ENCODE measurements at regions not wholly inside any gene's neighbourhood (a gene's known extent, or its start where the extent isn't known, plus 50 kb on each side); places are given as distances from the start of the nearest gene placed in this dataset.
"Not testable (repeated sequence)": the region's sequence is repeated elsewhere in the genome, so short reads cannot be mapped to it uniquely, and the experiment has no call there.

DNA sequence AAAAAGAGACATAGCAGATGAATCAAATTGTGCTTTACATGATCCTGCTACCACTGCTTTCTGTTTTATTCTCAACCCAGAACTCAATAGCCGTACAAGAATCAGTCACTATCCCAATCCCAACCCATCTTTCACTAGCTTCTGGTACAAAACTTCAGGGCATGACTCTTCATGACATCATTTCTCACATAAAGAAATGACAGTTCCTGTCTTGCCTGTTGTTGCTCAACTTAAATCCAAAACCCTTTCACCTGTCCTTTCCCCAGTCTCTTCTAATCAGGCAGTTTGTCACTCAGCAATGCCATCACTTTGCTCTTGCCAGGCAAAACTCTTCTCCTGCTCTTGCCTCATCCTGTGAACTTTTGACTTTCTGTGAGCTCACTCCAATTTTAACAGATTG lies 962.8 kb downstream of the GALC start:
- Histone ChIP-seq H3K9ac (replicated peaks; ENCODE audit: extremely low read depth, insufficient read depth, low read length) (no peak overlapping the region), H4K20me1 (replicated peaks; ENCODE audit: control insufficient read depth, extremely low read depth, insufficient read depth, low read length) (no peaks in the 10 kb centered on the region), H3K27me3 (ENCODE audit: control insufficient read depth in 2 of 2, insufficient read depth in 2 of 2, low read length in 2 of 2) (no peaks in the 10 kb centered on the region), H3K79me2 (ENCODE audit: control insufficient read depth, insufficient read depth, low read length) (no peaks in the 10 kb centered on the region), H3K4me2 (ENCODE audit: insufficient read depth, low read length) (no peak overlapping the region), H3K9me1 (replicated peaks; ENCODE audit: control insufficient read depth, extremely low read depth, insufficient read depth, low read length) (no peaks in the 10 kb centered on the region), H3K36me3 (ENCODE audit: control insufficient read depth in 2 of 2, extremely low read depth in 1 of 2, insufficient read depth in 2 of 2, low read length in 2 of 2) (no peaks in the 10 kb centered on the region), H3K27ac (ENCODE audit: insufficient read depth, low read depth, low read length) (no peak overlapping the region), H2AFZ (ENCODE audit: low read depth, low read length) (no peak overlapping the region), H3K4me1 (ENCODE audit: control insufficient read depth, extremely low read depth, insufficient read depth, low read length) (no peaks in the 10 kb centered on the region), H3K9me3 (replicated peaks; ENCODE audit: control insufficient read depth, insufficient read depth, low read length) (peaks cover 6% of the 10 kb centered on the region), H3K4me3 (replicated peaks in 1 of 3; ENCODE audit: insufficient read depth in 1 of 3, low read depth in 1 of 3, low read length in 3 of 3) (no peak overlapping the region)
- intact Hi-C loops (cut with micrococcal nuclease) = no loop called here
- DNase-seq (ENCODE audit: low read depth, low spot score) (no peak), FAIRE-seq (no peak)
- dilution Hi-C loops (cut with MboI; ENCODE audit: extremely low pct_ligation_motif_present, low sequenced_read_pairs) = no loop called here
- no TSS peak for BruUV-seq (replicated peaks)
- TF ChIP-seq FOS (IDR thresholded peaks at IDR 0.05; ENCODE audit: borderline replicate concordance, insufficient read depth, low read length) = no peak
- ChIA-PET CTCF (no interaction called here), POLR2A (no interaction called here)

DNA sequence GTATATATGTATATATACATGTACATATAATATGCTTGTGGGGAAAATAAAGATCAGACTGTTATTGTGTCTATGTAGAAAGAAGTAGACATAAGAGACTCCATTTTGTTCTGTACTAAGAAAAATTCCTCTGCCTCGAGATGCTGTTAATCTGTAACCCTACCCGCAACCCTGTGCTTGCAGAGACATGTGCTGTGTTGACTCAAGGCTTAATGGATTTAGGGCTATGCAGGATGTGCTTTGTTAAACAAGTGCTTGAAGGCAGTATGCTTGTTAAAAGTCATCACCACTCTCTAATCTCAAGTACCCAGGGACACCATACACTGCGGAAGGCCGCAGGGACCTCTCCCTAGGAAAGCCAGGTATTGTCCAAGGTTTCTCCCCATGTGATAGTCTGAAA lies 972.9 kb downstream of the GALC start:
- FAIRE-seq = not testable (repeated sequence)

DNA sequence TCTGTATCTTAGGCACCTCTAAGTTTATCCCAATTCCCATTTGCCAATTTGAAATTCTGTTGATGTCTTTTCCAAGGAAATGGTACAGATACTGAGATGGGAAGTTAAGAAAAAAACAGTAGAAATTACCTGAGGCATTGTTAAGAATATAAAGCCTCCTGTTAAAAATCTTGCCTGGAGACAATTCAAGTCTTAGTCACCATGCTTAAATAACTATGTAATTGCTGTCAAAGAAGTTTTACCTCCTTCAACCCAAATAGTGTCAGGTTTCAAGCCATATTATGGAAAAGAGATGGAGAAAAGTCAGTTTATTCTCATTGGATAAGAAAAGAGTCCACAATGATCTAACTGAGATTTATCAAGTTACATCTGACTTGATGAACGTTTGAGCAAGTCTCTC lies 974.7 kb downstream of the GALC start:
- DNase-seq (ENCODE audit: low read depth, low spot score) = no peak
- CTCF ChIA-PET = no interaction called here
- H3K9me3 ChIP-seq (replicated peaks; ENCODE audit: control insufficient read depth, insufficient read depth, low read length) = no peaks in the 10 kb centered on the region
- no TSS peak for BruUV-seq (replicated peaks)
- FAIRE-seq = no peak
- H3K36me3 ChIP-seq (ENCODE audit: control insufficient read depth in 2 of 2, extremely low read depth in 1 of 2, insufficient read depth in 2 of 2, low read length in 2 of 2) = no peaks in the 10 kb centered on the region
- no peaks in the 10 kb centered on the region for H3K9me1 ChIP-seq (replicated peaks; ENCODE audit: control insufficient read depth, extremely low read depth, insufficient read depth, low read length)
- no peak overlapping the region for H3K9ac ChIP-seq (replicated peaks; ENCODE audit: extremely low read depth, insufficient read depth, low read length)
- no peaks in the 10 kb centered on the region for H4K20me1 ChIP-seq (replicated peaks; ENCODE audit: control insufficient read depth, extremely low read depth, insufficient read depth, low read length)
- H3K27ac ChIP-seq (ENCODE audit: insufficient read depth, low read depth, low read length) = no peak overlapping the region
- intact Hi-C loops (cut with micrococcal nuclease) = no loop called here
- dilution Hi-C loops (cut with MboI; ENCODE audit: extremely low pct_ligation_motif_present, low sequenced_read_pairs) = no loop called here
- no peak overlapping the region for H3K4me3 ChIP-seq (replicated peaks in 1 of 3; ENCODE audit: insufficient read depth in 1 of 3, low read depth in 1 of 3, low read length in 3 of 3)
- H2AFZ ChIP-seq (ENCODE audit: low read depth, low read length) = no peak overlapping the region
- TF ChIP-seq POLR2AphosphoS5 (IDR thresholded peaks at IDR 0.05; ENCODE audit: insufficient read depth, low read depth, low read length) (no peak), JUN (IDR thresholded peaks at IDR 0.05; ENCODE audit: borderline replicate concordance, insufficient read depth, insufficient read length, low read depth) (no peak), POLR2A (IDR thresholded peaks at IDR 0.05; ENCODE audit: low read depth, low read length) (no peak), EZH2 (IDR thresholded peaks at IDR 0.05; ENCODE audit: borderline replicate concordance, low read depth, low read length, severe bottlenecking) (no peak), GATA2 (IDR thresholded peaks at IDR 0.05; ENCODE audit: insufficient read depth, insufficient read length, low read depth, low read length) (no peak), FOS (IDR thresholded peaks at IDR 0.05; ENCODE audit: borderline replicate concordance, insufficient read depth, low read length) (no peak), MYC (IDR thresholded peaks at IDR 0.05; ENCODE audit: low read depth, low read length) (no peak)
- TF ChIP-seq, protein P1, sequence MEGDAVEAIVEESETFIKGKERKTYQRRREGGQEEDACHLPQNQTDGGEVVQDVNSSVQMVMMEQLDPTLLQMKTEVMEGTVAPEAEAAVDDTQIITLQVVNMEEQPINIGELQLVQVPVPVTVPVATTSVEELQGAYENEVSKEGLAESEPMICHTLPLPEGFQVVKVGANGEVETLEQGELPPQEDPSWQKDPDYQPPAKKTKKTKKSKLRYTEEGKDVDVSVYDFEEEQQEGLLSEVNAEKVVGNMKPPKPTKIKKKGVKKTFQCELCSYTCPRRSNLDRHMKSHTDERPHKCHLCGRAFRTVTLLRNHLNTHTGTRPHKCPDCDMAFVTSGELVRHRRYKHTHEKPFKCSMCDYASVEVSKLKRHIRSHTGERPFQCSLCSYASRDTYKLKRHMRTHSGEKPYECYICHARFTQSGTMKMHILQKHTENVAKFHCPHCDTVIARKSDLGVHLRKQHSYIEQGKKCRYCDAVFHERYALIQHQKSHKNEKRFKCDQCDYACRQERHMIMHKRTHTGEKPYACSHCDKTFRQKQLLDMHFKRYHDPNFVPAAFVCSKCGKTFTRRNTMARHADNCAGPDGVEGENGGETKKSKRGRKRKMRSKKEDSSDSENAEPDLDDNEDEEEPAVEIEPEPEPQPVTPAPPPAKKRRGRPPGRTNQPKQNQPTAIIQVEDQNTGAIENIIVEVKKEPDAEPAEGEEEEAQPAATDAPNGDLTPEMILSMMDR (IDR thresholded peaks at IDR 0.05; ENCODE audit: extremely low read depth in 1 of 2, insufficient read depth in 1 of 2, low read depth in 1 of 2, low read length in 2 of 2) = no peak
- TF ChIP-seq, protein P2, sequence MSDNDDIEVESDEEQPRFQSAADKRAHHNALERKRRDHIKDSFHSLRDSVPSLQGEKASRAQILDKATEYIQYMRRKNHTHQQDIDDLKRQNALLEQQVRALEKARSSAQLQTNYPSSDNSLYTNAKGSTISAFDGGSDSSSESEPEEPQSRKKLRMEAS (IDR thresholded peaks at IDR 0.05; ENCODE audit: insufficient read depth, insufficient read length) = no peak
- no peaks in the 10 kb centered on the region for H3K27me3 ChIP-seq (ENCODE audit: control insufficient read depth in 2 of 2, insufficient read depth in 2 of 2, low read length in 2 of 2)
- POLR2A ChIA-PET = no interaction called here
- H3K4me1 ChIP-seq (ENCODE audit: control insufficient read depth, extremely low read depth, insufficient read depth, low read length) = no peaks in the 10 kb centered on the region
- no peak overlapping the region for H3K4me2 ChIP-seq (ENCODE audit: insufficient read depth, low read length)
- no peaks in the 10 kb centered on the region for H3K79me2 ChIP-seq (ENCODE audit: control insufficient read depth, insufficient read depth, low read length)

More for the DNA sequence above, 972.9 kb downstream of the GALC start:
- POLR2A ChIA-PET; DNase-seq (ENCODE audit: low read depth, low spot score); H3K79me2 ChIP-seq (ENCODE audit: control insufficient read depth, insufficient read depth, low read length); CTCF ChIA-PET; H3K9me1 ChIP-seq (replicated peaks; ENCODE audit: control insufficient read depth, extremely low read depth, insufficient read depth, low read length); intact Hi-C loops (cut with micrococcal nuclease); H3K36me3 ChIP-seq (ENCODE audit: control insufficient read depth in 2 of 2, extremely low read depth in 1 of 2, insufficient read depth in 2 of 2, low read length in 2 of 2); H3K4me1 ChIP-seq (ENCODE audit: control insufficient read depth, extremely low read depth, insufficient read depth, low read length); H3K9me3 ChIP-seq (replicated peaks; ENCODE audit: control insufficient read depth, insufficient read depth, low read length); BruUV-seq (replicated peaks); H4K20me1 ChIP-seq (replicated peaks; ENCODE audit: control insufficient read depth, extremely low read depth, insufficient read depth, low read length); H3K4me2 ChIP-seq (ENCODE audit: insufficient read depth, low read length); H3K27me3 ChIP-seq (ENCODE audit: control insufficient read depth in 2 of 2, insufficient read depth in 2 of 2, low read length in 2 of 2); H3K27ac ChIP-seq (ENCODE audit: insufficient read depth, low read depth, low read length); dilution Hi-C loops (cut with MboI; ENCODE audit: extremely low pct_ligation_motif_present, low sequenced_read_pairs); H3K4me3 ChIP-seq (replicated peaks in 1 of 3; ENCODE audit: insufficient read depth in 1 of 3, low read depth in 1 of 3, low read length in 3 of 3); H3K9ac ChIP-seq (replicated peaks; ENCODE audit: extremely low read depth, insufficient read depth, low read length); H2AFZ ChIP-seq (ENCODE audit: low read depth, low read length): not testable (repeated sequence)
